ENCODE measurements at regions not wholly inside any gene's neighbourhood (a gene's known extent, or its start where the extent isn't known, plus 50 kb on each side); places are given as distances from the start of the nearest gene placed in this dataset.
"Not testable (repeated sequence)": the region's sequence is repeated elsewhere in the genome, so short reads cannot be mapped to it uniquely, and the experiment has no call there.

DNA sequence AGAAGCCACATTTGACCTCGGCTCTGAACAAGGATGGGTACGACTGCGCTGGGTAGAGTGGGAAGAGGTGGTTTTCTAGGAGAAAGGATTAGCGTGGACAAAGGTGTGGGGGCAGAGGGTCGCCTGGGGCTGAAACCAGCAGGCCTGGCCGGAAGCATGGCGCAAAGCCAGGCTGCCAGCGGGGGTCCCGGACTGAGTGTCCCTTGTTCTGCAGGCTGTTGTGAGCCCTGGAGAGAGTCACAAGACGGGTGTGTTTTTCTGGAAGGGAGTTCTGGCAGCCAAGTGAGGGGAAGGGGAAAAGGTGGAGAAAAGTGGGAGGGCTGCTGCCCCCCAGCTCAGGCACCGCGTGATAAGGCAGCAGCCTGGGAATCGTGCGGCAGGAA lies 98.5 kb upstream of the MEF2A start:
- TF ChIP-seq POLR2A (IDR thresholded peaks at IDR 0.05) (no peak), CTCF (IDR thresholded peaks at IDR 0.05) (no peak)
- Histone ChIP-seq H3K27me3 (no peaks in the 10 kb centered on the region), H3K9me3 (no peaks in the 10 kb centered on the region), H3K4me1 (no peaks in the 10 kb centered on the region), H3K27ac (peak overlapping the region in 1 of 4 donors; percentile 13), H3K36me3 (no peaks in the 10 kb centered on the region), H3K4me3 (no peak overlapping the region)
- no peak for DNase-seq

DNA sequence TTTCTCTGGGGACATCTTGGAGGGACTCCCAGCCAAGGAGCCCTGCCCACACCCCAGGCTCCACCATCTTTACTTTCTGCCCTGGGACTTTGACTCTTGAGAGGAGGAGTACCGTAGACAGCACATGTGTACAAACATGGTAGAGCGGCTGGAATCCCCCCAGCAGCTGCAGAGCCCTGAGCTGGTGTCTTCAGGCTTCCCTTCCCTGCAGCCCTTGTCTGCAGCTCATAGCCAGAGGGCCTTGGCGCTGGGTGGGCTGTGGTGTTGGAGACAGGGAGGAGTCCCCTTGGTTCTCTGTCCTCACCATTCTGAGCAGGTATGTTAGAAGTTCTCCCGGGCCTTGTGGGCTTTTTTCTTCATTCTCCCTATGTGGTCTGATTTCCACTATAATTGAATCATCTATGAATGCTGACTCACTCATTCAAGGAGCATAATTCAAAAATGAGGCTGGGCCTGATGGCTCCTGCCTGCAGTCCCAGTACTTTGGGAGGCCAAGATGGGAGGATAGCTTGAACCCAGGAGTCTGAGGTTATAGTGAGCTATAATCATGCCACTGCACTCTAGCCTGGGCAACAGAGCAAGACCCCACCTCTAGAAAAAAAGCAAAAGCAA lies 97.8 kb upstream of the MEF2A start:
- H3K4me1 ChIP-seq, result no peaks in the 10 kb centered on the region
- no peak overlapping the region for H3K27ac ChIP-seq
- H3K4me3 ChIP-seq, result no peak overlapping the region
- no peak for DNase-seq
- H3K36me3 ChIP-seq, result no peaks in the 10 kb centered on the region
- TF ChIP-seq CTCF (IDR thresholded peaks at IDR 0.05) (no peak), POLR2A (IDR thresholded peaks at IDR 0.05) (no peak)
- H3K9me3 ChIP-seq, result no peaks in the 10 kb centered on the region
- H3K27me3 ChIP-seq, result no peaks in the 10 kb centered on the region

DNA sequence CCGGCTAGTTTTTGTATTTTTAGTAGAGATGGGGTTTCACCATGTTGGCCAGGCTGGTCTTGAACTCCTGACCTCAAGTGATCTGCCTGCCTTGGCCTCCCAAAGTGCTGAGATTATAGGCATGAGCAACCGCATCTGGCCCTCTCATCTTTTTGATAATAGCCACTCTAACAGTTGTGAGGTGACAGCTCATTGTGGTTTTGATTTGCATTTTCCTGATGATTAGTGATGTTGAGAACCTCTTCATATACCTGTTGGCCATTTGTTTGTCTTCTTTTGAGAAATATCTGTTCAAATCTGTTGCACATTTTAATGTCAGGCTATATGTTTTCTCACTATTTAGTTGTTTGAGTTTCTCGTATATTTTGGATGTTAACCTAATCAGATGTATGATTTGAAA lies 95.6 kb upstream of the MEF2A start:
- not testable (repeated sequence) for H3K4me3 ChIP-seq, H3K27ac ChIP-seq, H3K9me3 ChIP-seq

GRCh38 chr15:99472416-99473145 lies 93.2 kb upstream of the MEF2A start:
- TF ChIP-seq CTCF (IDR thresholded peaks at IDR 0.05) (no peak), POLR2A (IDR thresholded peaks at IDR 0.05) (no peak)
- no peak for DNase-seq

More for the DNA sequence above, 95.6 kb upstream of the MEF2A start:
- not testable (repeated sequence) for DNase-seq, H3K36me3 ChIP-seq, H3K4me1 ChIP-seq, H3K27me3 ChIP-seq

GRCh38 chr15:99473981-99474906 lies 91.5 kb upstream of the MEF2A start:
- DNase-seq, result peak in 1 of 3 donors; percentile 42
- H3K4me1 ChIP-seq, result peaks cover 0 to 25% (median 16%) of the 10 kb centered on the region in 4 donors
- peak overlapping the region in 3 of 4 donors; percentile 7 to 33 (median 31) for H3K27ac ChIP-seq
- TF ChIP-seq POLR2A (IDR thresholded peaks at IDR 0.05), result no peak
- no peak for TF ChIP-seq CTCF (IDR thresholded peaks at IDR 0.05)
- no peaks in the 10 kb centered on the region for H3K36me3 ChIP-seq
- H3K9me3 ChIP-seq, result no peaks in the 10 kb centered on the region
- no peak overlapping the region for H3K4me3 ChIP-seq
- H3K27me3 ChIP-seq, result no peaks in the 10 kb centered on the region

More at GRCh38 chr15:99472416-99473145, 93.2 kb upstream of the MEF2A start:
- H3K27ac ChIP-seq, result no peak overlapping the region
- no peak overlapping the region for H3K4me3 ChIP-seq
- no peaks in the 10 kb centered on the region for H3K9me3 ChIP-seq
- no peaks in the 10 kb centered on the region for H3K27me3 ChIP-seq
- no peaks in the 10 kb centered on the region for H3K36me3 ChIP-seq
- H3K4me1 ChIP-seq, result peaks cover 0 to 25% (median 12%) of the 10 kb centered on the region in 4 donors
